SK-N-SH (cell line): ENCODE measurements at regions not wholly inside any gene's neighbourhood (a gene's known extent, or its start where the extent isn't known, plus 50 kb on each side); places are given as distances from the start of the nearest gene placed in this dataset.
"Not testable (repeated sequence)": the region's sequence is repeated elsewhere in the genome, so short reads cannot be mapped to it uniquely, and the experiment has no call there.

ENCODE experiments used
- CTCF ChIP-seq: fragments of 200-600 bp; sonication (generic); IDR thresholded peaks from 2 replicates; pipeline ENCODE4 v1.6.1; 2017; ENCODE audit warnings: antibody characterized with exemption, mild to moderate bottlenecking, moderate library complexity
- EP300 ChIP-seq, 2 experiments: IDR thresholded peaks; 2 replicates each; pipeline versions ENCODE4 v1.4.0 to v1.6.1; 2012; ENCODE audit warnings: borderline replicate concordance in 1 of 2, low read depth in 1 of 2, low read length in 1 of 2
- FOXJ3 ChIP-seq: sonication (generic); formaldehyde crosslinking; IDR thresholded peaks from 2 replicates; pipeline ENCODE4 v1.5.1; 2020; ENCODE audit warnings: mild to moderate bottlenecking, missing genetic modification reagents
- JUND ChIP-seq: IDR thresholded peaks from 2 replicates; pipeline ENCODE4 v1.4.0; 2012
- MEF2A ChIP-seq: IDR thresholded peaks from 2 replicates; pipeline ENCODE4 v1.4.0; 2012; ENCODE audit warnings: low read depth, borderline replicate concordance
- NFIC ChIP-seq: IDR thresholded peaks from 2 replicates; pipeline ENCODE4 v1.4.0; 2012; ENCODE audit warnings: borderline replicate concordance
- POLR2AphosphoS5 ChIP-seq: IDR thresholded peaks from 2 replicates; pipeline ENCODE4 v1.6.1; 2012; ENCODE audit warnings: low read depth, low read length
- RAD21 ChIP-seq: IDR thresholded peaks from 2 replicates; pipeline ENCODE4 v1.6.1; 2012; ENCODE audit warnings: mild to moderate bottlenecking, low read length
- REST ChIP-seq: IDR thresholded peaks from 2 replicates; pipeline ENCODE4 v1.6.1; 2012; ENCODE audit warnings: mild to moderate bottlenecking, low read depth, low read length, moderate library complexity
- RXRA ChIP-seq: IDR thresholded peaks from 2 replicates; pipeline ENCODE4 v1.4.0; 2012; ENCODE audit warnings: low read depth, mild to moderate bottlenecking, borderline replicate concordance
- TEAD4 ChIP-seq: IDR thresholded peaks from 2 replicates; pipeline ENCODE4 v1.4.0; 2012; ENCODE audit warnings: mild to moderate bottlenecking, borderline replicate concordance; ENCODE audit not compliant: insufficient read depth
- USF2 ChIP-seq: fragments of 150-350 bp; IDR thresholded peaks from 2 replicates; pipeline ENCODE4 v1.6.1; 2017; ENCODE audit warnings: antibody characterized with exemption, low read length, low read depth, borderline replicate concordance
- YY1 ChIP-seq: IDR thresholded peaks from 2 replicates; pipeline ENCODE4 v1.4.0; 2012; ENCODE audit warnings: low read depth, mild to moderate bottlenecking
- ZBTB33 ChIP-seq: IDR thresholded peaks from 2 replicates; pipeline ENCODE4 v1.4.0; 2012; ENCODE audit warnings: low read depth, borderline replicate concordance

GRCh38 chr11:49326651-49327050, 118.2 kb upstream of the FOLH1 start:
- TF ChIP-seq CTCF; FOXJ3 (CRISPR knock-in tag); NFIC; POLR2AphosphoS5; MEF2A; RXRA; EP300 (IDR thresholded peaks at IDR 0.05; ENCODE audit: borderline replicate concordance in 1 of 2, low read depth in 1 of 2, low read length in 1 of 2); TEAD4; ZBTB33; REST; RAD21; YY1; USF2; JUND: not testable (repeated sequence)
